Stimulated activated CD4-positive, alpha-beta T cell treated with anti-CD3 and anti-CD28 coated beads, Interleukin-1b, Interleukin-23, amount 100 ng/mL, for 48 hours (primary cell): ENCODE measurements at regions not wholly inside any gene's neighbourhood (a gene's known extent, or its start where the extent isn't known, plus 50 kb on each side); places are given as distances from the start of the nearest gene placed in this dataset.
"Not testable (repeated sequence)": the region's sequence is repeated elsewhere in the genome, so short reads cannot be mapped to it uniquely, and the experiment has no call there.

ENCODE experiments used
- DNase-seq: peaks from one replicate; pipeline ENCODE4 v3.0.0-alpha.2; 2020

- DNase-seq = no peak
Measured at GRCh38 chr5:124148574-124148973, 597.9 kb downstream of the ZNF608 start.

DNA sequence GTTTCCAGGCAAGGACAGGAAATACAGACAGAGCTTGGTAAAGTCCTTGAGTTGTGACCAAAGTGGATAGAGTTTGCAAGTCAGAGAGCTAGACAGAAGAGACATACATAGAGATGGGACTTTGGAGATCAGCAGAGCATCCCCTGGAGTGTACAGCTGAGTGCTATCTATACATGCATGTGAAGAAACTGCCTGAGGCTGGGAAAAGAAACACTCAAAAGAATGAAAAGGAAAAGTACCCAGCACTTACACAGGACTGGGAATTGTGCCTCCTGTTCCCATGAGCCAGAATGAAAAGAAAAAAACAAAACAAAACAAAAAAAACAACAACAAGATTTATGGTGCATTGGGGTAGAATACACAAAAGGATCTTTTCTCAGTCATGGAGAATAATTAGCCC lies 606.4 kb downstream of the ZNF608 start:
- DNase-seq = no peak

- no peak for DNase-seq
Measured at GRCh38 chr5:124139477-124139876, 607.0 kb downstream of the ZNF608 start.

- no peak for DNase-seq
Measured at GRCh38 chr5:124136609-124137008, 609.8 kb downstream of the ZNF608 start.

DNA sequence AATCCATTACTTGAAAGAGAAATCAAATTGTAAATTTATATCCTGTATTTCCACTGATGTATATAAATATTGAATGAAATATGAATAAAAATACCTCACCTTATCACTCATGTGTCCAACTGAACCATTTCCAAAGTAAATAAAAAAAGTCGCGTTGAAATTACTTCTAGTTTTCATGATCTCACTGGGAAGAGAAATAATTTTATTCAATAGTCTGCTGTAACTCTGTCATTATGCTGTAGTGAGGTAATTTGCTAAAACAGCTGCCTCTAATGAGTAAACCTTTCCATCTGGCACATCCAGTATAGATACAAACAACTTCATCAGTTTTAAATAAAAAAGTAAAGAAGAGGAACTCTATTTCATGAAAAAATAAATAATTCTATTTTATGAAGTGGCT lies 611.5 kb downstream of the ZNF608 start:
- no peak for DNase-seq

DNA sequence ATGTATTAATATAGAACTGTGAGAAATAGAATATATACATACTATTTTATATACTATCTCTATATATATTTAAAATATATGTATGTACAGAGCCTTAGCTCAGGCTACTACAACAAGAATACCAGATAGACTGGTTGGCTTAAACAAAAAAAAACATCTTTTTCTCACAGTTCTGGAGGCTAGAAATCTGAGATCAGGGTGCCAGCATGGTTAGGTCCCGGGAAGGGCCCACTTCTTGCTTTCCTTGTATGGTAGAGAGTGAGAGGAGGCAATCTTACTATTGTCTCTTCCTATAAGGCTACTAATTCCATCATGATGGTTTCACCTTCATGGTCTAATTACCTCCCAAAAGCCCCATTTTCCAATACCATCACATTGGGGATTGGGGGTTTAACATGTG lies 613.0 kb downstream of the ZNF608 start:
- no peak for DNase-seq

DNA sequence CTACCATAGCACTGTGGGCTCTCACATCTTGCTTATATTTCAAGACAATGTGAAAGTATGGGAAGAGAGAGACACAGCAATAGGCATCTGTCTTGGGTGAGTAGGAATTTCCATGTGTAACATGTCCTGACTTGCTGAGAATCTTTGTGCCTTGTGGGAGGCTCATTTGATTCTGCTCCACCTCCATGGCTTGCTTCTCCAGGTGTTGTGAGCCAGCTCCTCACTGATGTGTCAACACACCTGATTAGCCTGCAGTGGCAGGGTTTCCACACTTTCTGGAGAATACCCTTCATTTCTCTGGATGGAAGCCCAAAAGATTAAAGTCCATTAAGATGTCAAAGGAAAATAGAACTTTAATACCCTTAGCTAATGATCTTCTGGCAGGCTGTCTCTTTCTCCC lies 613.6 kb downstream of the ZNF608 start:
- DNase-seq = no peak

GRCh38 chr5:124131466-124131865 lies 615.0 kb downstream of the ZNF608 start:
- DNase-seq = no peak

DNA sequence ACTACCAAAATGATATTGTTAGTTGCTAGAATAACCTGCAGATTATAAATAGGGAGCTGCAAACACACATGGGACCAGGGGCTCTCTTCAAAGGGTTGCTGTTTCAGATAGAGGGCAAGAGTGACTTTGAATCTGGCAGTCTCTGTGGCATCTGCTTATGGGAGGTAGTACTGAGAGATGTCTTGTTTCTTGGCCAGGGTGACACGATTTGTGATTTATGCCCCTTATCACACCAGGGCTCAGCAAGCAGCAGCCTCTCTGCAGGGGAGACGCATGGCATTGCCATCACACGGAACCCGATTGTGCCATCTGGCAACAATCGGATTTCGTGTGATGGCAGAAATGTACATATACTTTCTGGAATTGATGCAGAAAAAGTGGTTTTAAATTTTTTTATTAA lies 615.6 kb downstream of the ZNF608 start:
- no peak for DNase-seq

DNA sequence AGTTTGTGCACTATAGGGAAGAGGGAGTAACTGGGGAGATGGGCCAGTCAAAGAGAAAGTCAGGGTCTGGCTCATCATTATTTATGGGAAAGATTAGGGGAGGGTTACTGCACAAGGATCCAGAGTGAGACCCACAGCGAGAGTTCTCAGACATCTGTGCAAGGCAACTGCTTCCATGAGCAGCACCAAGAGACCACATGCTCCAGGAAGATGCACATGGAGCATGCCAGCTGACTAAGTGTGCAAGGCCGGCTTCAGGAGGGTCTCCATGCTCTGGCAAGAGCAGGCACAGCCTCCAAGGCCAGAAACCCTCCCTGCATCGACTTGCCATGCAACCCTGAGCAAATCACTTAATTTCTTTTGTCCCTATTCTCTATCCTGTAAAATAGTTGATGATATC lies 616.9 kb downstream of the CSNK1G3 start:
- DNase-seq = no peak

DNA sequence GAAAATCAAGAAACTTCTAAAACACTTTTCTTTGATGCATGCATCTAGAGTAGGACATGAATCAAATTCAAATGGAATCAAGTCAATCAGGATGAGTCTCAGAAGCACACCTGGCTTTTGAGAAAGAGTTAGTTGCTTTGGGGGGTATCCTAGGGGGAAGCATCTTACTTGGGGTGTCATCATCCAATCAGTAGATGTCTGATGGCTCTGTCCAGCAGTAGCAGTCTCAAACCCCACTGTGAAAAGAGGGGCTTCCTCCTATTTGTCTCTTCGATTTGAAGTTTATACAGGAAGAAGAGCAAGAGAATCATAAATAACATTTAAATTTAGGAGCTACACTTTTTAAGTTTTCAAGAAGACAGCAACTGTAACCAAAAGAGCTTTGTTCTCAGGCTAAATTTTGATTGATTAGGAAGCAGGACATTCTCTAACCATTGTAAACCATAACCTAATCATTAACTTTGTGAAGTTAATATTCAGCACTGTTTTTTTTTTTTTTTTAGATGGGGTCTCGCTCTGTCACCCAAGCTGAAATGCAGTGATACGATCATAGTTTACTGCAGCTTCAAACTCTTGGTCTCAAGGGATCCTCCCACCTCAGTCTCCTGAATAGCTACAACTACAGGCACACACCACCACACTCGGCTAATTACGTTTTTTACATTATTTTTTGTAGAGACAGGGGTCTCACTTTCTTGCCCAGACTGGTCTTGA lies 614.7 kb downstream of the CSNK1G3 start:
- no peak for DNase-seq

DNA sequence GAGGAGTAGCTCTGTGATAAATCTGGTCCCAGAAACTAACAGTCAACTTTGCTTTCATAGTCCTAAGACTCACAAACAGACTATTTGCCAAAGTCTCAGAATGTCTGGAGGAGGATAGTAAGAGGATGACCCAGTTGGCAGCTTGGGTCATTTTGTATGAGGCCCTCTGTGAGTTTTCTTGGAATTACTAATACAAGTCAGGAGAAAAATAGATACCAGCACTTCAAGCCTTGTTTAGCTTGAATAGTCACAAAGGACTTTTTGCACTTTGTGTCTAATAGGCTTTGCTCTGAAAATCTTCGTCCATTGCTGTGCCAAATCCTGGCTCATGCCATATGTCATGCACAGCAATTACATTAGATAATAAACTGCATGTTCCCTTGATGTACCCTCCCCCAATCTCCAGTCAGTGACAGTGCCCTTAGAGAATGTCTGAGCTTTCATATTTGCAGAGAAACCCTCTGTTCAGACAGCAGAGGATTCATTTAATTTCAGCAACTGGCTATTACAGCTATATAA lies 612.8 kb downstream of the CSNK1G3 start:
- no peak for DNase-seq

GRCh38 chr5:124121198-124121597 lies 609.2 kb downstream of the CSNK1G3 start:
- DNase-seq = no peak

DNA sequence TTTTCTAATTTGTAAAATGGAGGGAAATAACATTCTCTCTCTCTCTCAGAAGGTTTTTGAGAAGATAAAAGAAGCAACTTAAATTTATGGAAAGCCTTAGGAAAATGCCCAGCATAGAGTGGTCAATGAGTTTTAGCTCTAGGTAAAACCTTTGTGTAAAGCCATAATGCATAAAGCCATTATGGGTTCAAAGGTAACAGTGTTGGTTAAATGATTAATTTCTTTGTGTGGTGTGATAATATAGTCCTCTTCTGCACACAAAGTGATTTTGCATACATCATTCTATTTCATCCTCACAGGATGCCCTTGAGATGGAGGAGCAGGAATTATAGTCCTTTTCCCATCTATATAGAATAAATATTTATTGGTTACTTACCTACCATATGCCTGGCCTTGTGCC lies 602.9 kb downstream of the CSNK1G3 start:
- DNase-seq = no peak

GRCh38 chr5:124111886-124112285 lies 599.9 kb downstream of the CSNK1G3 start:
- no peak for DNase-seq

DNA sequence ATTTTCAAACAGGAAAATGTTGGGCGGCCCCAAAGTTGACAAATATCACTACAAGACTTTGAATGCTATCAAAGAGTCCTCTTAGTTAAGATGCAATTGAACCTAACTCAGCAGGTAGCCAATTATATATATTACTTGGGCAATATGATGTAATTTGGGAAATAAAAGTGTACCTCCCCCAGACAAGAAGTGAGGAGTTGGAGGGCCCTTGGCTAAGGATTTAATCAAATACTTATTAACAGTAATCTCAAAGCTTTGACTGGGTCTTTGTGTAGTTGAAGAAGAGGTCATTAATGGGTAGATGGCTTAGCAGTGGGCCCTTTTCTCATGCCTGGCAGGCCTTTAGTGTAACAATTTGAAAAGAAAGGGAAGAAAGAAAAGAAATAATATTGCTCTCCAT lies 599.0 kb downstream of the CSNK1G3 start:
- DNase-seq = no peak

GRCh38 chr5:124105326-124105725 lies 593.3 kb downstream of the CSNK1G3 start:
- no peak for DNase-seq

- DNase-seq = no peak
Measured at GRCh38 chr5:124104821-124105220, 592.8 kb downstream of the CSNK1G3 start.

- no peak for DNase-seq
Measured at GRCh38 chr5:124104344-124104743, 592.4 kb downstream of the CSNK1G3 start.

DNA sequence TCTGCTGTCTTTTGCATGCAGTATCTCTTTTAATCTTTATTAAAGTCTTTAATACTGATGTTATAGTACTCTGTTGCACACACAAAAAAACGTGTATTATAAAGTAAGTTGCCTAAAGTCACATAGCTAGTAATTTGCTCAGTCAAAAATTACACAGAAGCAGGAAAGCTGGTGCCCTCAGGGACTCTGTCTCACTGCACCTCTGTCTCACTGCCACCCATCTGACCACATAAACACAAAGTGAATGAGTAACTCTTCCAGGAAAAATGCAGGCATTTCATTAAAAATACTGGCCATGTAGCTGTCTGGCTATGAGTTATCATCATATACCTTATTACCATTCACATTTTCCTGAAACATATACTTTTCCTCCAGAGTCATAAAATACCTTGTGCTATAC lies 591.7 kb downstream of the CSNK1G3 start:
- DNase-seq = no peak

DNA sequence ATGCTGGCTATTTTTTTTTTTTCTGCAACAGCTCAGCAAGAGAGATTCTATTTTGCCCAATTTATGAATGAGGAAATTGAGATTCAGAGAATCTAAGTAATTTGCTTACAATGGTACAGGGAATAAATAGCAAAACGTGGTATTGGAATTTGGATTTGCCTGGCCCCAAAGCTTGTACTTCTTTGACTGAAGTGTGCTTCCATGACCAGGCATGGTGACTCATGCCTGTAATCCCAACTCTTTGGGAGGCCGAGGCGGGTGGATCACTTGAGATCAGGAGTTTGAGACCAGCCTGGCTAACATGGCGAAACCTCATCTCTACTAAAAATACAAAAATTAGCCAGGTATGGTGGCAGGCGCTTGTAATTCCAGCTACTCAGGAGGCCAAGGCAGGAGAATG lies 591.1 kb downstream of the CSNK1G3 start:
- not testable (repeated sequence) for DNase-seq

DNA sequence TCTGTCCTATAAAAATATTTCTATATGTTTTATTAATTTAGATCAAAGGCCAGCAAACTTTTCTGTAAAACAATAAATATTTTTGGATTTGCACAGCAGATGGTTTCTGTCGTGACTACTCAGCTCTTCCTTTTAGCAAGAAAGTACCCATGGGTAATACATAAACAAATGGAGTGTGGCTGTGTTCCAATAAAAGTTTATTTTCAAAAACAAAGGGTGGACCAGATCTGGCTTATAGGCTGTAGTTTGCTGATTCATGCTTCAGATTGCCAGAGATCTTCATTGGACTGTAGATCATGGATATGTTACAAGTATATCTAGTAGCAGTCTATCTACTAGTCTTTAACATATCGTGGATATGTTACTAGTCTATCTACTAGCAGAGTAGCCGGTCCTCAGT lies 590.5 kb downstream of the CSNK1G3 start:
- no peak for DNase-seq

DNA sequence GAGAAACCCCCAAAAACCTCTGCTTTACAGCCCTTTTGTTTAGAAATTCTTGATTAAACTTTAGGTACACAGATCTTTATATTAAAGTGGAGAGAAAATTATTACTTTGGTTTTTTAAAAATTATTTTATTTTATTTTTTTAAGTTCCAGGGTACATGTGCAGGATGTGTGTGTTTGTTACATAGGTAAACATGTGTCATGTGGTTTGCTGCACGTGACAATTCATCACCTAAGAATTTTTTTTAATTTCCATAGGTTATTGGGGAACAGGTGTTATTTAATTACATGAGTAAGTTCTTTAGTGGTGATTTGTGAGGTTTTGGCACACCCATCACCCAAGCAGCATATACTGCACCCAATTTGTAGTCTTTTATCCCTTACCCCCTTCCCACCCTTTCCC lies 581.7 kb downstream of the CSNK1G3 start:
- DNase-seq = no peak

- DNase-seq = no peak
Measured at GRCh38 chr5:124090115-124090514, 578.1 kb downstream of the CSNK1G3 start.

GRCh38 chr5:124089578-124089977 lies 577.6 kb downstream of the CSNK1G3 start:
- DNase-seq = no peak
